ENCODE measurements at regions not wholly inside any gene's neighbourhood (a gene's known extent, or its start where the extent isn't known, plus 50 kb on each side); places are given as distances from the start of the nearest gene placed in this dataset.

DNA sequence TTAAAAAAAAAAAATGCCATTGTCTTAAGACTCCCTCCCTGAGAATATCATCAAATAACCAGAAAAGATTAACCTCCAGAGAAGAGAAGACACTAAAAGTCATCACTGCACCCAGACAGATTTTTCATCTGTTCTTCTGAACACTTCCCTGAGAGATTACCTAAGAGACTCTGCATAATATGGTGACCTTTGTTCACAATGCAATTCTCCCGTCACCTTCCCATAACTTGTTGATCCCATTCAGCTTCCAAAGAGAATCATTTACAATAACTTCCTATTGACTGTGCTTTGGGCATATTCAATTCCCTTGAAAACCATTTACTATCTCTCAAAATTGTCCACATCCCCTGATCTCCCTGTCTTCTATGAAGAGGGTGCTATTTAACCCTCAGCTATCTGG lies 85.1 kb upstream of the SMAD1 start:
- TF ChIP-seq, protein P1, sequence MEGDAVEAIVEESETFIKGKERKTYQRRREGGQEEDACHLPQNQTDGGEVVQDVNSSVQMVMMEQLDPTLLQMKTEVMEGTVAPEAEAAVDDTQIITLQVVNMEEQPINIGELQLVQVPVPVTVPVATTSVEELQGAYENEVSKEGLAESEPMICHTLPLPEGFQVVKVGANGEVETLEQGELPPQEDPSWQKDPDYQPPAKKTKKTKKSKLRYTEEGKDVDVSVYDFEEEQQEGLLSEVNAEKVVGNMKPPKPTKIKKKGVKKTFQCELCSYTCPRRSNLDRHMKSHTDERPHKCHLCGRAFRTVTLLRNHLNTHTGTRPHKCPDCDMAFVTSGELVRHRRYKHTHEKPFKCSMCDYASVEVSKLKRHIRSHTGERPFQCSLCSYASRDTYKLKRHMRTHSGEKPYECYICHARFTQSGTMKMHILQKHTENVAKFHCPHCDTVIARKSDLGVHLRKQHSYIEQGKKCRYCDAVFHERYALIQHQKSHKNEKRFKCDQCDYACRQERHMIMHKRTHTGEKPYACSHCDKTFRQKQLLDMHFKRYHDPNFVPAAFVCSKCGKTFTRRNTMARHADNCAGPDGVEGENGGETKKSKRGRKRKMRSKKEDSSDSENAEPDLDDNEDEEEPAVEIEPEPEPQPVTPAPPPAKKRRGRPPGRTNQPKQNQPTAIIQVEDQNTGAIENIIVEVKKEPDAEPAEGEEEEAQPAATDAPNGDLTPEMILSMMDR (IDR thresholded peaks at IDR 0.05): no peak
- no peak for TF ChIP-seq ZFX (IDR thresholded peaks at IDR 0.05; ENCODE audit: borderline replicate concordance)

Data from 22Rv1 (cell line).